SK-N-SH treated with all-trans-retinoic acid at 6 μM for 48 hours (cell line): ENCODE measurements at regions not wholly inside any gene's neighbourhood (a gene's known extent, or its start where the extent isn't known, plus 50 kb on each side); places are given as distances from the start of the nearest gene placed in this dataset.

Source experiments
- CSDC2 ChIP-seq: fragments of 250-450 bp; sonication (Bioruptor Pico); IDR thresholded peaks from 2 replicates; pipeline ENCODE4 v1.5.0; 2020; ENCODE audit warnings: mild to moderate bottlenecking, moderate library complexity
- CSRNP3 ChIP-seq: fragments of 250-450 bp; sonication (Bioruptor Pico); IDR thresholded peaks from 2 replicates; pipeline ENCODE4 v1.5.1; 2021; ENCODE audit warnings: mild to moderate bottlenecking, moderate library complexity
- GLIS3 ChIP-seq: fragments of 250-450 bp; sonication (Bioruptor Pico); IDR thresholded peaks from 2 replicates; pipeline ENCODE4 v1.5.0; 2020; ENCODE audit warnings: mild to moderate bottlenecking, moderate library complexity
- PATZ1 ChIP-seq: fragments of 250-450 bp; sonication (Bioruptor Pico); IDR thresholded peaks from 2 replicates; pipeline ENCODE4 v1.8.0; 2020; ENCODE audit warnings: mild to moderate bottlenecking, moderate library complexity, borderline replicate concordance
- TCF4 ChIP-seq: fragments of 250-450 bp; sonication (Bioruptor Pico); IDR thresholded peaks from 2 replicates; pipeline ENCODE4 v1.8.0; 2021; ENCODE audit warnings: mild to moderate bottlenecking, moderate library complexity, borderline replicate concordance
- TSHZ2 ChIP-seq: fragments of 250-450 bp; sonication (Bioruptor Pico); IDR thresholded peaks from 2 replicates; pipeline ENCODE4 v1.5.0; 2020; ENCODE audit warnings: mild to moderate bottlenecking, moderate library complexity

DNA sequence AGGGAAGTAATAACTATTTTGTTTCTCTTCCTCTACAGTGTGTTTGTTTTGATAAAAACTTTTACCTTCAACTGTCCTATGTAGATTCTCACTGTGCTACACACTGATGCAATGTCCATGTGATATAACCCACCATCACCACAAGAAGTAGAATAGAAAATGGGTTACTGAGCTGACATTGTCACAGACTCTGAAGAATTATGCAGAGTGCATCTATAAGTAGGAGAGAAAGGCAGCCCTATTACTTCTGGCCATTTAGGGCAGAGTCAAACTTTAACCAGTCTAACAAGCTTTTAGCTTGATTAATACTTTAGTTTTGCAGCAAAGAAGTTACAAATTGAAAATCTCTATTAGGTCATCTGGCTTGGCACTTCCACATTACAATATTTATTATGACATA is 354.0 kb upstream of the CDH8 start:
- no peak for TF ChIP-seq TSHZ2 (CRISPR knock-in tag)
- TF ChIP-seq TCF4 (CRISPR knock-in tag) = no peak
- TF ChIP-seq PATZ1 (CRISPR knock-in tag) = no peak
- no peak for TF ChIP-seq CSRNP3 (CRISPR knock-in tag)
- TF ChIP-seq GLIS3 (CRISPR knock-in tag) = no peak
- TF ChIP-seq CSDC2 (CRISPR knock-in tag) = no peak
